GM12892 (cell line): ENCODE measurements at regions not wholly inside any gene's neighbourhood (a gene's known extent, or its start where the extent isn't known, plus 50 kb on each side); places are given as distances from the start of the nearest gene placed in this dataset.

Experiments used
- POLR2A ChIP-seq: IDR thresholded peaks from 2 replicates; pipeline ENCODE4 v1.6.1; 2011; ENCODE audit warnings: low read depth, low read length, control low read depth
- POLR2AphosphoS5 ChIP-seq: IDR thresholded peaks from 2 replicates; pipeline ENCODE4 v1.6.1; 2011; ENCODE audit warnings: low read depth, low read length, control low read depth
- TAF1 ChIP-seq: IDR thresholded peaks from 2 replicates; pipeline ENCODE4 v1.6.1; 2011; ENCODE audit warnings: low read depth, mild to moderate bottlenecking, control low read depth, low read length, borderline replicate concordance

DNA sequence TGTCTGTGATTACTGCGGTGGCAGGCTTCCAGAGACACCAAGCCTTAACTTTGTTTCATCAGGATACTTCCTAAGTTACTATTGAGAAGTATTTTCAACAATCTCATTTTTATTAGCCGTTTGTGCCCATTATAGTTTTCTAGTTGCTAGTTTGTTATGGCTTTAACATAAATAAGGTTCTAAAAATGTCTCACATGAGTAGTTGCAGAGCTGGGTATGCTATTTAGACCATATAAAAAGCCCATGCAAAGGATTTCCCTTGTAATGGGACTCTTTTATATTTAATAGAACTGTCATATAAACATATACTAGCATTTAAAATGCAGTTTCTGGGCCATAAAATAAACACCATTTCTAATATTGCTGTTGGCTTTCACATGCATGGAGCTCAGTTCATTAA lies 205.3 kb upstream of the TCF21 start:
- TF ChIP-seq POLR2A (no peak), POLR2AphosphoS5 (no peak), TAF1 (no peak)
